Body of pancreas (tissue), 4 donors: ENCODE measurements at regions not wholly inside any gene's neighbourhood (a gene's known extent, or its start where the extent isn't known, plus 50 kb on each side); places are given as distances from the start of the nearest gene placed in this dataset.

Experiments
- CTCF ChIP-seq, 7 experiments: fragments of 450-650 bp in 4 of 7; fragments of 200-600 bp in 3 of 7; sonication (generic) in 3 of 7; IDR thresholded peaks; one replicate each; pipeline ENCODE4 v1.5.1; 2016 to 2019; ENCODE audit warnings: antibody characterized with exemption in 7 of 7
- POLR2A ChIP-seq, 3 donors: fragments of 450-650 bp; IDR thresholded peaks; one replicate each; pipeline ENCODE4 v1.6.1; 2016; ENCODE audit warnings: antibody characterized with exemption in 3 of 3, mild to moderate bottlenecking in 2 of 3

DNA sequence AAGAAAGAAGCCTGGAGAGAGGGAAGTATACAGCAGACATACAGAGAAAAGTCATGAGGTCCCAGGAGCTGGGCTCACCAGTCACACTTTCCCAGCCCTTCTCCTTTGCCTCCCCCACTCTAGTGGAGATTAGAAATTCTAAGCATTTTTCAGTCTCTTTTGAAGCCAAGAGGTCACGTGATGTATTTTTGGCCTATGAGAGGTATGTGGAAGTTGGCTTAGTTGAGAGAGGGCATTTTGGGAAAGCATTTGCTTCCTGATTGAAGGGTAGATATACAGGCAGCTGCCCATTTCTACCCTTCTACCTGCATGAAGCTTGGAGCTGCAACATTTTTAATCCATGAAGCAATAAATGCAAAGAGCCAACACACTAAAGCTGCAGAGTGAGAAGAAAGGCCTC, 106.0 kb upstream of the TNFAIP3 start:
- TF ChIP-seq CTCF (IDR thresholded peaks at IDR 0.05) (no peak), POLR2A (IDR thresholded peaks at IDR 0.05) (no peak)
